ENCODE measurements at regions not wholly inside any gene's neighbourhood (a gene's known extent, or its start where the extent isn't known, plus 50 kb on each side); places are given as distances from the start of the nearest gene placed in this dataset.
"Not testable (repeated sequence)": the region's sequence is repeated elsewhere in the genome, so short reads cannot be mapped to it uniquely, and the experiment has no call there.

DNA sequence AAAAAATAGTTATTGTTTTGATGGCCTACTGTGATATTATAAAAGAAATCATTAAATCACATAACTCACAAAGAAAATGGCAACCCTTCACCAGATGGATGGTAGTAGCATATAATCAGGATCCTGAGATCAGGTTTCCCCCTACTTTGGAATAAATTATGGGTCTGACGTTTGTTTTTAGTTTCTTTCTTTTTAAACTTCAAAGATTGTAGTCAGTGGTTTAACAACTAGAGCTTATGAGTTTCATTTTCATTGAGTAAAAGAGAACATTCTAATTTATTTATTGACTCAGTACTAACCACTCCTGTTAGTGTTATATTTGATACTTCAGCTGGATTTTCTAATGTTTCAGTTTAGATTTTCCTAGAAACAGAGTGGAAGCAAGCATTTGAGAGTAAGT is 218.0 kb upstream of the PCSK5 start:
- no peak for DNase-seq (ENCODE audit: low spot score)
- TF ChIP-seq, protein P1, sequence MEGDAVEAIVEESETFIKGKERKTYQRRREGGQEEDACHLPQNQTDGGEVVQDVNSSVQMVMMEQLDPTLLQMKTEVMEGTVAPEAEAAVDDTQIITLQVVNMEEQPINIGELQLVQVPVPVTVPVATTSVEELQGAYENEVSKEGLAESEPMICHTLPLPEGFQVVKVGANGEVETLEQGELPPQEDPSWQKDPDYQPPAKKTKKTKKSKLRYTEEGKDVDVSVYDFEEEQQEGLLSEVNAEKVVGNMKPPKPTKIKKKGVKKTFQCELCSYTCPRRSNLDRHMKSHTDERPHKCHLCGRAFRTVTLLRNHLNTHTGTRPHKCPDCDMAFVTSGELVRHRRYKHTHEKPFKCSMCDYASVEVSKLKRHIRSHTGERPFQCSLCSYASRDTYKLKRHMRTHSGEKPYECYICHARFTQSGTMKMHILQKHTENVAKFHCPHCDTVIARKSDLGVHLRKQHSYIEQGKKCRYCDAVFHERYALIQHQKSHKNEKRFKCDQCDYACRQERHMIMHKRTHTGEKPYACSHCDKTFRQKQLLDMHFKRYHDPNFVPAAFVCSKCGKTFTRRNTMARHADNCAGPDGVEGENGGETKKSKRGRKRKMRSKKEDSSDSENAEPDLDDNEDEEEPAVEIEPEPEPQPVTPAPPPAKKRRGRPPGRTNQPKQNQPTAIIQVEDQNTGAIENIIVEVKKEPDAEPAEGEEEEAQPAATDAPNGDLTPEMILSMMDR (IDR thresholded peaks at IDR 0.05; ENCODE audit: extremely low read depth, missing control alignments), result no peak

DNA sequence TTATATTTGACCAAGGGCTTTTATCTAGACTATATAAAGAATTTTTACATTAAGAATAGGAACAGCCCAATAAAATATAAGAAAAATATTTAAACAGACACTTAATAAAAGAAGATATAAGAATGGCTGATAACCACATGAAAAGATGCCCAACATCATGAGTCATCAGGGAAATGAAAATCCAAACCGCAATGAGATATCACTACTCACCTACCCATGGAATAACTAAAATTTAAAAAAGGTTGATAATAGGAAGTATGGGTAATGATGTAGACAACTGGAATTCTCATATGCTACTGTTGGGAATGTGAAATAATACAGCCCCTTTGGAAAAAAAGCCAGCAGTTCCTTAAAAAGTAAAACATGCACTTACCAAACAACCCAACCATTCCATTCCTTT is 206.9 kb upstream of the PCSK5 start:
- TF ChIP-seq, protein P1 (IDR thresholded peaks at IDR 0.05; ENCODE audit: extremely low read depth, missing control alignments), result no peak
- no peak for DNase-seq (ENCODE audit: low spot score)

DNA sequence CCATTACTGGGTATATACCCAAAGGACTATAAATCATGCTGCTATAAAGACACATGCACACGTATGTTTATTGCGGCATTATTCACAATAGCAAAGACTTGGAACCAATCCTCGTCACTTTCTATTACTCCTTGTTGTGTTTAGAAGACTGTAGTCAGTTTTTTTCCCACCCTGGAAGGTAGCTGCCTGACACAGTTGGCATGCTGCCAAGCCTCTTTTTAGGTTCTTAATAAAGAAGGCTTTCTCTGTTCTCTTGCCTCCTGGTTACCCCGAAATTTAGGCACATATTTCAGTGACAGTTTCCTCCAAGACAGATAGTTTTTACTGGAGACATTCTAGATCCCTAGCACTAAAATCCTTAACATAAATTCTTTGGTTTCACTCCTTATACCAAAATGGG is 205.4 kb upstream of the PCSK5 start:
- no peak for DNase-seq (ENCODE audit: low spot score)
- TF ChIP-seq, protein P1 (IDR thresholded peaks at IDR 0.05; ENCODE audit: extremely low read depth, missing control alignments), result no peak

DNA sequence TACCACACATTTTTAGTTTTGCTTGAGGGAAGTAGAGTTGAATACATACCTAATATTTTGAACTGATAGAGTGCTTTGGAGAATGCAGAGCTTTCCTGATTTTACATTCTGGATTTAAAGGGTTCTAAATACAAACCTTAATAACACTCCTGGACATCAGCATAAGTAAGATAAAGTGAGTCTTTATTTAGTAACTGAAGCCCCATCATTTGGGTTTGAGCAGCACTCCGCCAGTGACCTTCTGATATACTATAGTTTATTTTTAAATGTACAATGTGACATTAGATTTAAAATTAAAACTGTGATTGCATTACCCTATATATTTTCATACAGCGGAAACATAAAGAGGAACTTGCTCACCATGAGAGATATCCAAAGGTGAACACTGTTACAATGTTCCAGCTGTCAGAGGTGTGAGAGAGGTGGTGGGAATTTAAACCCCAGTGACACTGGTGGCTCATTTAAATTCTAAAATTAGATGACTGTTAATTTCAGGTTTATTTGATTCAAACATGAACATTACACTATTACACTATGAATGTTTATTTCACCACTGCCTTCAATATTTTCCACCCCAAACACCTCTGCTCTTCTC is 203.0 kb upstream of the PCSK5 start:
- TF ChIP-seq, protein P1 (IDR thresholded peaks at IDR 0.05; ENCODE audit: extremely low read depth, missing control alignments), result no peak
- DNase-seq (ENCODE audit: low spot score), result no peak

DNA sequence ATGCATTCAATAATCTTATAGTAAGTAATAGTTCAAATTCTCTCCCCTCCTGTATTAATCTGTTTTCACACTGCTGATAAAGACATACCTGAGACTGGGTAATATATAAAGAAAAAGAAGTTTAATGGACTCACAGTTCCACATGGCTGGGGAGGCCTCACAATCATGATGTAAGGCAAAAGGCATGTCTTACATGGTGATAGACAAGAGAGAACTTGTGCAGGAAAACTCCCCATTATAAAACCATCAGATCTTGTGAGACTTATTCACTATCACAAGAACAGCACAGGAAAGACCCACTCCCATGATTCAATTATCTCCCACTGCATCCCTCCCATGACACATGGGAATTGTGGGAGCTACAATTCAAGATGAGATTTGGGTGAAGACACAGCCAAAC is 199.9 kb upstream of the PCSK5 start:
- not testable (repeated sequence) for DNase-seq (ENCODE audit: low spot score)

DNA sequence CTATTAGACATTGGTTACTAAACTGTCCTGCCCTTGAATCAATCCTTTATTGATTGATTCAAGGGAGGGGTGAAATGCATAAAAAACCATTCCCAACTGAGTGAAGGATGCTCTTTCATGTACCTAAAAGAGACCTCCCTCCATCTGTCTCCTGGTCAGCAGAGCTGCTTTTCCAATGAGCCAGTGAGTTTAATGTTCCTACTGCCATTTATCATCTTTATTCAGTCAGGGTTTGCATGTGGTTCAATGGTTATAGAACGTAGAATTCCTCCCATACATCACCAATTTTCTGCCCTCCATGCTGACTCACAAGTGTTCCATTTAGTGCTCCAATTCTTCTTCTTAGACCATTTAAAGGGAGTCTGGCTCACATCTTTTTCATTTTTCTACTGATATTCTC is 199.1 kb upstream of the PCSK5 start:
- no peak for DNase-seq (ENCODE audit: low spot score)
- TF ChIP-seq, protein P1 (IDR thresholded peaks at IDR 0.05; ENCODE audit: extremely low read depth, missing control alignments), result no peak

DNA sequence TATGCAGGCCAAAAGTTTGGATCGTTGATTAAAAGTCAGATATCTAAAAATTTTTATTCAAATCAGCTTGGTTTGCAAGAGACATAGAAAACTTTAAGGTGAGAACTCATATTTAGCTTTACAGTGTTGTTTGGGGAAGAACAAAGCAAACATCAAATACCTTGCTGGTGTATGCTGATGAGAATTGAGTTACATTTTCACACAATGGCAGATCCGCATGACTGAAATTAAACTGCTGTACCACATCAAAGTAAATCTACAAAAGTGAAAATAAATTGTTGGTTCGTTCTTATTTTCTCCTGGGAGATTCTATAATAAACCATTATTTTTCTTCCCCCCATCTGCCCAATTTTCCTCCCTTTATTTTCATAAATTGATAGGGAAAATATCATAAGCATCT is 198.2 kb upstream of the PCSK5 start:
- TF ChIP-seq, protein P1 (IDR thresholded peaks at IDR 0.05; ENCODE audit: extremely low read depth, missing control alignments), result no peak
- DNase-seq (ENCODE audit: low spot score), result no peak

DNA sequence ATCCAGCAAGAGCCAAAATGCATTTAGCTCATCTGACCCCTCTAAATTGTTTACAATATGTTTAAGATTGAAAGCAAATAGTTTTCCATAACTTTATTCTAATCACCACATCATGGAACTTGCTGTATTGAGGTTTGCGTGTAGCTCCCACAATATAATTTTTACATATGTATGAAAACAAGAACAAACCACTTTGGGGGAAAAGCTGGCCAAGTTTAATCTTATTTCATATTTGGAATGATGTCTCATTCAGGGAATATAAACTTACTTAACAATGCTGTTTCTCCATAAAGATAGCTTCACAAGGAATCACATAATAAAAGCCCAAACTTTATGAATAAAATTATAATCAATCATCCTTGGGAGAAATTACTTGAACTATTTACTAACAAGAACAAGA is 194.6 kb upstream of the PCSK5 start:
- TF ChIP-seq, protein P1 (IDR thresholded peaks at IDR 0.05; ENCODE audit: extremely low read depth, missing control alignments), result no peak
- DNase-seq (ENCODE audit: low spot score), result no peak

Measured in GM20000 (cell line).